H9 (cell line): ENCODE measurements at regions not wholly inside any gene's neighbourhood (a gene's known extent, or its start where the extent isn't known, plus 50 kb on each side); places are given as distances from the start of the nearest gene placed in this dataset.

Experiments
- DNase-seq: peaks from one replicate; pipeline ENCODE4 v3.0.0-alpha.2; 2017
- H2AFZ ChIP-seq: one replicate; pipeline ENCODE4 v1.6.1; 2013; ENCODE audit warnings: mild to moderate bottlenecking, low read length, control low read depth, moderate library complexity
- H2AK5ac ChIP-seq: 2 replicates; pipeline ENCODE4 v1.6.1; 2013; ENCODE audit warnings: low read length, control low read depth, mixed read lengths; ENCODE audit not compliant: insufficient read length
- H2BK120ac ChIP-seq: one replicate; pipeline ENCODE4 v1.6.1; 2013; ENCODE audit warnings: low read depth, mild to moderate bottlenecking, low read length, control low read depth, inconsistent platforms; ENCODE audit not compliant: poor library complexity, severe bottlenecking
- H2BK12ac ChIP-seq: 2 replicates; pipeline ENCODE4 v1.6.1; 2013; ENCODE audit warnings: low read length, control low read depth, mixed read lengths, low read depth; ENCODE audit not compliant: insufficient read length
- H2BK15ac ChIP-seq: 2 replicates; pipeline ENCODE4 v1.6.1; 2013; ENCODE audit warnings: low read depth, low read length, control low read depth
- H2BK20ac ChIP-seq: one replicate; pipeline ENCODE4 v1.6.1; 2013; ENCODE audit warnings: low read depth, mild to moderate bottlenecking, low read length, control low read depth, inconsistent platforms; ENCODE audit not compliant: poor library complexity, severe bottlenecking
- H2BK5ac ChIP-seq: 2 replicates; pipeline ENCODE4 v1.6.1; 2013; ENCODE audit warnings: low read length, control low read depth, mixed read lengths; ENCODE audit not compliant: insufficient read length
- H3K14ac ChIP-seq: 2 replicates; pipeline ENCODE4 v1.6.1; 2013; ENCODE audit warnings: low read length, control low read depth; ENCODE audit not compliant: insufficient read depth
- H3K18ac ChIP-seq: 2 replicates; pipeline ENCODE4 v1.6.1; 2013; ENCODE audit warnings: low read depth, mild to moderate bottlenecking, mixed read lengths, low read length, control low read depth; ENCODE audit not compliant: insufficient read length
- H3K23ac ChIP-seq: 2 replicates; pipeline ENCODE4 v1.6.1; 2013; ENCODE audit warnings: low read length, control low read depth, mixed read lengths, low read depth; ENCODE audit not compliant: insufficient read length
- H3K23me2 ChIP-seq: 2 replicates; pipeline ENCODE4 v1.6.1; 2013; ENCODE audit warnings: low read depth, mild to moderate bottlenecking, mixed read lengths, low read length, control low read depth; ENCODE audit not compliant: insufficient read length, poor library complexity, severe bottlenecking
- H3K27ac ChIP-seq: 2 replicates; pipeline ENCODE4 v1.5.1; 2013; ENCODE audit warnings: low read length, control low read depth, mixed read lengths, low read depth; ENCODE audit not compliant: insufficient read length
- H3K27me3 ChIP-seq: 2 replicates; pipeline ENCODE4 v1.6.1; 2013; ENCODE audit warnings: low read length, control low read depth, inconsistent platforms; ENCODE audit not compliant: insufficient read depth
- H3K4ac ChIP-seq: 2 replicates; pipeline ENCODE4 v1.6.1; 2013; ENCODE audit warnings: low read depth, mild to moderate bottlenecking, control low read depth, inconsistent platforms, low read length, moderate library complexity
- H3K4me1 ChIP-seq: 2 replicates; pipeline ENCODE4 v1.6.1; 2013; ENCODE audit warnings: low read length, control low read depth, inconsistent platforms; ENCODE audit not compliant: insufficient read depth
- H3K4me2 ChIP-seq: 2 replicates; pipeline ENCODE4 v1.6.1; 2013; ENCODE audit warnings: low read length, control low read depth, mixed read lengths; ENCODE audit not compliant: insufficient read length, insufficient read depth
- H3K56ac ChIP-seq: 2 replicates; pipeline ENCODE4 v1.6.1; 2013; ENCODE audit warnings: low read depth, mild to moderate bottlenecking, mixed read lengths, low read length, control low read depth; ENCODE audit not compliant: insufficient read length
- H3K79me1 ChIP-seq: 2 replicates; pipeline ENCODE4 v1.6.1; 2013; ENCODE audit warnings: low read depth, mild to moderate bottlenecking, moderate library complexity, low read length, control low read depth, inconsistent platforms; ENCODE audit not compliant: insufficient read depth, poor library complexity, severe bottlenecking
- H3K79me2 ChIP-seq: 2 replicates; pipeline ENCODE4 v1.6.1; 2013; ENCODE audit warnings: low read length, control low read depth, inconsistent platforms; ENCODE audit not compliant: insufficient read depth
- H3K9ac ChIP-seq: 2 replicates; pipeline ENCODE4 v1.6.1; 2013; ENCODE audit warnings: low read length, control low read depth, mixed read lengths; ENCODE audit not compliant: insufficient read length; ENCODE audit errors: extremely low read depth
- H3K9me3 ChIP-seq: one replicate; pipeline ENCODE4 v1.6.1; 2013; ENCODE audit warnings: low read depth, low read length, inconsistent platforms; ENCODE audit not compliant: control insufficient read depth
- H3T11ph ChIP-seq: one replicate; pipeline ENCODE4 v1.6.1; 2013; ENCODE audit warnings: mild to moderate bottlenecking, low read length, control low read depth, inconsistent platforms
- H4K20me1 ChIP-seq: one replicate; pipeline ENCODE4 v1.6.1; 2013; ENCODE audit not compliant: control insufficient read depth, insufficient read length, insufficient read depth
- H4K5ac ChIP-seq: 2 replicates; pipeline ENCODE4 v1.6.1; 2013; ENCODE audit warnings: low read depth, mild to moderate bottlenecking, mixed read lengths, low read length, control low read depth; ENCODE audit not compliant: insufficient read length
- H4K8ac ChIP-seq: replicated peaks from 2 replicates; pipeline ENCODE4 v1.6.1; 2013; ENCODE audit warnings: low read length, control low read depth, mixed read lengths, low read depth; ENCODE audit not compliant: insufficient read length
- H4K91ac ChIP-seq: 2 replicates; pipeline ENCODE4 v1.6.1; 2013; ENCODE audit warnings: low read depth, mild to moderate bottlenecking, moderate library complexity, mixed read lengths, low read length, control low read depth; ENCODE audit not compliant: insufficient read length
- H3K27ac Mint-ChIP-seq, 3 experiments: 2 replicates in 2 of 3; 3 replicates in 1 of 3; pipeline ENCODE4 v1.8.0; 2020 to 2021; ENCODE audit warnings: mixed read lengths in 3 of 3, mild to moderate bottlenecking in 1 of 3, moderate library complexity in 1 of 3
- H3K27me3 Mint-ChIP-seq: 2 replicates; pipeline ENCODE4 v1.8.0; 2021; ENCODE audit warnings: low read depth, mild to moderate bottlenecking, moderate library complexity, mixed read lengths
- H3K36me3 Mint-ChIP-seq, 3 experiments: 2 replicates in 2 of 3; 3 replicates in 1 of 3; pipeline ENCODE4 v1.8.0; 2020 to 2021; ENCODE audit warnings: low read depth in 3 of 3, mixed read lengths in 3 of 3; ENCODE audit not compliant: insufficient read depth in 1 of 3
- H3K4me1 Mint-ChIP-seq, 2 experiments: 2 replicates each; pipeline ENCODE4 v1.8.0; 2020; ENCODE audit warnings: mixed read lengths in 2 of 2
- H3K4me3 Mint-ChIP-seq, 2 experiments: 2 replicates in 1 of 2; 3 replicates in 1 of 2; pipeline ENCODE4 v1.8.0; 2020 to 2021; ENCODE audit warnings: mild to moderate bottlenecking in 2 of 2, mixed read lengths in 2 of 2, moderate library complexity in 1 of 2
- H3K9me3 Mint-ChIP-seq, 2 experiments: 2 replicates in 1 of 2; 3 replicates in 1 of 2; pipeline ENCODE4 v1.8.0; 2020; ENCODE audit warnings: mild to moderate bottlenecking in 2 of 2, mixed read lengths in 2 of 2, moderate library complexity in 1 of 2
- CTCF ChIP-seq: fragments of 200-600 bp; sonication (generic); conservative IDR thresholded peaks from 3 replicates; pipeline ENCODE4 v1.8.0; 2021; ENCODE audit warnings: antibody characterized with exemption, mild to moderate bottlenecking
- WGBS: extraction: QIAGEN DNeasy Blood & Tissue Kit; methylation state at CpG from one replicate; pipeline ENCODE4 v1.1.7; 2013; ENCODE audit warnings: missing lambda C conversion rate, low lambda C conversion rate, mixed read lengths; ENCODE audit not compliant: insufficient read length; ENCODE audit errors: extremely low coverage; 5-methylcytosine and 5-hydroxymethylcytosine counted together

GRCh38 chr2:36044411-36044810, 311.2 kb upstream of the CRIM1 start:
- Histone ChIP-seq H3K4ac (no peak overlapping the region), H3K79me1 (no peaks in the 10 kb centered on the region), H3K23me2 (no peaks in the 10 kb centered on the region), H4K8ac (no peak overlapping the region), H2BK12ac (no peak overlapping the region), H4K20me1 (no peaks in the 10 kb centered on the region), H2BK20ac (no peak overlapping the region), H3K56ac (no peak overlapping the region), H2AFZ (no peak overlapping the region), H3K9ac (no peak overlapping the region), H2AK5ac (no peak overlapping the region), H2BK120ac (no peak overlapping the region), H3K23ac (no peak overlapping the region), H3K9me3 (no peaks in the 10 kb centered on the region), H3K4me1 (no peaks in the 10 kb centered on the region), H4K91ac (no peak overlapping the region), H3K14ac (no peak overlapping the region), H2BK5ac (no peak overlapping the region), H3K27ac (no peak overlapping the region), H2BK15ac (no peak overlapping the region), H3K27me3 (no peaks in the 10 kb centered on the region), H3K79me2 (no peaks in the 10 kb centered on the region), H3K18ac (no peak overlapping the region), H3T11ph (no peak overlapping the region), H3K4me2 (no peak overlapping the region), H4K5ac (no peak overlapping the region)
- WGBS, result no CpG with 5 or more reads among the region's 4 CpGs
- Mint-ChIP-seq H3K4me1 (peaks cover 0 to 2% of the 10 kb centered on the region in 2 experiments; a peak in 1 of 4 replicates), H3K4me3 (no peak overlapping the region), H3K36me3 (peaks cover 0 to 4% (median 2%) of the 10 kb centered on the region in 3 experiments; a peak in 2 of 7 replicates), H3K27me3 (no peaks in the 10 kb centered on the region), H3K9me3 (peaks cover 3 to 4% of the 10 kb centered on the region in 2 experiments; a peak in 3 of 5 replicates), H3K27ac (no peak overlapping the region)
- TF ChIP-seq CTCF, result no peak
- no peak for DNase-seq
